DOHH2 (cell line): ENCODE measurements at regions not wholly inside any gene's neighbourhood (a gene's known extent, or its start where the extent isn't known, plus 50 kb on each side); places are given as distances from the start of the nearest gene placed in this dataset.

Experiments
- EZH2phosphoT487 ChIP-seq: fragments of 200-600 bp; sonication (generic); IDR thresholded peaks from 2 replicates; pipeline ENCODE4 v1.6.1; 2017; ENCODE audit warnings: borderline replicate concordance, mild to moderate bottlenecking, antibody characterized with exemption, low read length, moderate library complexity, mixed read lengths
- TF ChIP-seq, protein P1 (sequence below): fragments of 200-600 bp; sonication (generic); IDR thresholded peaks from one replicate; pipeline ENCODE4 v1.5.1; 2014; ENCODE audit warnings: antibody characterized with exemption, mild to moderate bottlenecking, low read depth, low read length; ENCODE audit not compliant: poor library complexity, severe bottlenecking

DNA sequence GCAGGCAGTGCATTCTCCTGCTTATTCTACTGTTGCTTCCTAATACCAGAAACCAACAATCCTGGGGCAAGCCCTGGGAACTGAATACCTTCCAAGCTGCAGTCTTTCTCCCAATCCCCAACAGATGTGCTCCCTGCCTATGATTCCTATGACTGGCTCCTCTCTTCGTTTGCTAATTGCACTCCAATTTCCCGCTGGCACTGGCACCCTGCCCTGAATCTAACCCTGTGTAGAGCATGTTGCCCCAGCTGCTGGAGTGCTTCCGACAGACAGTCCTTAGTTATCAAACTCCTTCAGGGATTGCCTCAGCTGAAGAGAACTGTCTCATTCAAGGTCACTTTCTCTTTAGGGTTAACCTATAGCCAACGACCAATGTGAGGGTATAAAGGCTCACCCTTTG lies 214.1 kb downstream of the NECTIN3 start:
- no peak for TF ChIP-seq EZH2phosphoT487
- TF ChIP-seq, protein P1, sequence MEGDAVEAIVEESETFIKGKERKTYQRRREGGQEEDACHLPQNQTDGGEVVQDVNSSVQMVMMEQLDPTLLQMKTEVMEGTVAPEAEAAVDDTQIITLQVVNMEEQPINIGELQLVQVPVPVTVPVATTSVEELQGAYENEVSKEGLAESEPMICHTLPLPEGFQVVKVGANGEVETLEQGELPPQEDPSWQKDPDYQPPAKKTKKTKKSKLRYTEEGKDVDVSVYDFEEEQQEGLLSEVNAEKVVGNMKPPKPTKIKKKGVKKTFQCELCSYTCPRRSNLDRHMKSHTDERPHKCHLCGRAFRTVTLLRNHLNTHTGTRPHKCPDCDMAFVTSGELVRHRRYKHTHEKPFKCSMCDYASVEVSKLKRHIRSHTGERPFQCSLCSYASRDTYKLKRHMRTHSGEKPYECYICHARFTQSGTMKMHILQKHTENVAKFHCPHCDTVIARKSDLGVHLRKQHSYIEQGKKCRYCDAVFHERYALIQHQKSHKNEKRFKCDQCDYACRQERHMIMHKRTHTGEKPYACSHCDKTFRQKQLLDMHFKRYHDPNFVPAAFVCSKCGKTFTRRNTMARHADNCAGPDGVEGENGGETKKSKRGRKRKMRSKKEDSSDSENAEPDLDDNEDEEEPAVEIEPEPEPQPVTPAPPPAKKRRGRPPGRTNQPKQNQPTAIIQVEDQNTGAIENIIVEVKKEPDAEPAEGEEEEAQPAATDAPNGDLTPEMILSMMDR: no peak
